H1 (cell line): ENCODE measurements at regions not wholly inside any gene's neighbourhood (a gene's known extent, or its start where the extent isn't known, plus 50 kb on each side); places are given as distances from the start of the nearest gene placed in this dataset.

ENCODE experiments used
- CTCF ChIA-PET: fragments of 300-600 bp; sonication (Branson Sonifier 250); formaldehyde crosslinking; loops from one replicate; lab custom pipeline; 2021; ENCODE audit not compliant: partially characterized antibody; lab: Charles Lee
- POLR2A ChIA-PET: fragments of 300-600 bp; sonication (Branson Sonifier 250); formaldehyde crosslinking; loops from one replicate; lab custom pipeline; 2021; ENCODE audit warnings: inconsistent platforms; ENCODE audit not compliant: partially characterized antibody; lab: Charles Lee
- DNase-seq, 2 experiments: peaks; one replicate each; pipeline versions ENCODE4 v3.0.0 to v3.0.0-alpha.2; 2010 to 2022; ENCODE audit warnings: low spot score in 2 of 2, low read depth in 1 of 2, mixed read lengths in 1 of 2
- FAIRE-seq: peaks from 2 replicates; lab custom pipeline; 2011; peaks lifted over from hg19 to GRCh38; lab: Jason Lieb, UNC
- H2AFZ ChIP-seq: 2 replicates; pipeline ENCODE4 v1.8.1; 2012; ENCODE audit warnings: low read length, inconsistent platforms
- H2AK5ac ChIP-seq: 2 replicates; pipeline ENCODE4 v1.6.1; 2013; ENCODE audit warnings: low read depth, low read length
- H2BK120ac ChIP-seq: replicated peaks from 2 replicates; pipeline ENCODE3; 2013; ENCODE audit warnings: low read depth, low read length, inconsistent platforms
- H2BK12ac ChIP-seq: 2 replicates; pipeline ENCODE4 v1.6.1; 2013; ENCODE audit warnings: low read depth, low read length
- H2BK15ac ChIP-seq: 2 replicates; pipeline ENCODE4 v1.6.1; 2013; ENCODE audit warnings: low read length
- H2BK20ac ChIP-seq: 2 replicates; pipeline ENCODE4 v1.6.1; 2013; ENCODE audit warnings: low read length
- H2BK5ac ChIP-seq: 2 replicates; pipeline ENCODE4 v1.6.1; 2013; ENCODE audit warnings: low read depth, low read length
- H3K14ac ChIP-seq: 2 replicates; pipeline ENCODE4 v1.6.1; 2013; ENCODE audit warnings: inconsistent platforms; ENCODE audit not compliant: insufficient read length
- H3K18ac ChIP-seq: 2 replicates; pipeline ENCODE4 v1.6.1; 2013; ENCODE audit warnings: low read length; ENCODE audit errors: extremely low read depth
- H3K23ac ChIP-seq: 2 replicates; pipeline ENCODE4 v1.6.1; 2013; ENCODE audit warnings: inconsistent platforms; ENCODE audit not compliant: insufficient read length
- H3K23me2 ChIP-seq: 2 replicates; pipeline ENCODE4 v1.6.1; 2013; ENCODE audit warnings: low read depth, low read length
- H3K27ac ChIP-seq: 2 replicates; pipeline ENCODE4 v1.6.1; 2011; ENCODE audit warnings: low read depth, low read length, inconsistent platforms
- H3K27me3 ChIP-seq, 4 experiments: replicated peaks in 1 of 4; 1 replicate in 1 of 4; 2 replicates in 3 of 4; pipeline versions ENCODE4 v1.6.1 to v1.8.1; 2011 to 2013; ENCODE audit warnings: low read length in 3 of 4, mild to moderate bottlenecking in 3 of 4, inconsistent platforms in 2 of 4, mixed read lengths in 2 of 4, moderate library complexity in 1 of 4; ENCODE audit not compliant: control insufficient read depth in 3 of 4, insufficient read depth in 3 of 4; ENCODE audit errors: extremely low read depth in 1 of 4
- H3K36me3 ChIP-seq, 4 experiments: 2 replicates each; pipeline versions ENCODE4 v1.6.1 to v1.8.1; 2011 to 2013; ENCODE audit warnings: mild to moderate bottlenecking in 4 of 4, low read length in 3 of 4, moderate library complexity in 2 of 4, control low read depth in 1 of 4, inconsistent platforms in 1 of 4; ENCODE audit not compliant: insufficient read depth in 4 of 4, control insufficient read depth in 2 of 4
- H3K4ac ChIP-seq: replicated peaks from 2 replicates; pipeline ENCODE3; 2013; ENCODE audit warnings: low read length, low read depth, mixed read lengths, inconsistent platforms; ENCODE audit not compliant: insufficient read length
- H3K4me1 ChIP-seq, 4 experiments: replicated peaks in 1 of 4; 1 replicate in 1 of 4; 2 replicates in 3 of 4; pipeline versions ENCODE4 v1.6.1 to v1.8.1; 2011 to 2013; ENCODE audit warnings: low read length in 3 of 4, inconsistent platforms in 2 of 4, mixed read lengths in 1 of 4; ENCODE audit not compliant: insufficient read depth in 4 of 4, control insufficient read depth in 3 of 4
- H3K4me2 ChIP-seq, 2 experiments: 2 replicates each; pipeline versions ENCODE4 v1.6.1 to v1.8.1; 2011 to 2013; ENCODE audit warnings: low read depth in 2 of 2, low read length in 2 of 2, control low read depth in 1 of 2, inconsistent platforms in 1 of 2, mild to moderate bottlenecking in 1 of 2; ENCODE audit not compliant: insufficient read depth in 1 of 2
- H3K4me3 ChIP-seq, 4 experiments: fragments of 200-600, 300-600 bp in 1 of 4; sonication (generic), shearing (Covaris generic), sonication (Bioruptor Twin) in 1 of 4; 2 replicates each; pipeline versions ENCODE4 v1.5.1 to v1.8.1; 2011 to 2016; ENCODE audit warnings: low read length in 4 of 4, low read depth in 3 of 4, control low read depth in 2 of 4, inconsistent platforms in 2 of 4, mild to moderate bottlenecking in 2 of 4, mixed read lengths in 1 of 4, moderate library complexity in 1 of 4; ENCODE audit not compliant: insufficient read depth in 2 of 4; ENCODE audit errors: extremely low read depth in 1 of 4
- H3K56ac ChIP-seq: replicated peaks from 2 replicates; pipeline ENCODE3; 2013; ENCODE audit warnings: low read depth, mild to moderate bottlenecking, mixed read lengths, low read length, inconsistent platforms; ENCODE audit not compliant: insufficient read length
- H3K79me1 ChIP-seq: 2 replicates; pipeline ENCODE4 v1.6.1; 2013; ENCODE audit warnings: low read depth, low read length, control low read depth
- H3K79me2 ChIP-seq, 2 experiments: 2 replicates each; pipeline versions ENCODE4 v1.6.1 to v1.8.1; 2012 to 2013; ENCODE audit warnings: low read length in 2 of 2, mild to moderate bottlenecking in 2 of 2, inconsistent platforms in 1 of 2; ENCODE audit not compliant: insufficient read depth in 2 of 2, control insufficient read depth in 1 of 2
- H3K9ac ChIP-seq, 4 experiments: replicated peaks in 1 of 4; 1 replicate in 1 of 4; 2 replicates in 3 of 4; pipeline versions ENCODE4 v1.6.1 to v1.8.1; 2011 to 2013; ENCODE audit warnings: low read depth in 3 of 4, low read length in 3 of 4, control low read depth in 2 of 4, mild to moderate bottlenecking in 2 of 4, moderate library complexity in 2 of 4, inconsistent platforms in 1 of 4; ENCODE audit errors: extremely low read depth in 1 of 4
- H3K9me3 ChIP-seq, 2 experiments: 2 replicates each; pipeline versions ENCODE4 v1.6.1 to v1.8.1; 2012 to 2013; ENCODE audit warnings: mild to moderate bottlenecking in 2 of 2, moderate library complexity in 2 of 2, control low read depth in 1 of 2, inconsistent platforms in 1 of 2, low read depth in 1 of 2, low read length in 1 of 2, mixed read lengths in 1 of 2; ENCODE audit not compliant: insufficient read depth in 2 of 2
- H4K20me1 ChIP-seq, 2 experiments: replicated peaks in 1 of 2; 2 replicates each; pipeline versions ENCODE3 to v1.8.1; 2011 to 2013; ENCODE audit warnings: inconsistent platforms in 2 of 2, low read length in 2 of 2, mild to moderate bottlenecking in 1 of 2; ENCODE audit not compliant: insufficient read depth in 2 of 2, control insufficient read depth in 1 of 2
- H4K5ac ChIP-seq: 2 replicates; pipeline ENCODE4 v1.6.1; 2013; ENCODE audit warnings: low read length, low read depth, mixed read lengths, inconsistent platforms; ENCODE audit not compliant: insufficient read length
- H4K8ac ChIP-seq: 2 replicates; pipeline ENCODE4 v1.8.0; 2013; ENCODE audit warnings: mild to moderate bottlenecking, moderate library complexity, low read length, inconsistent platforms; ENCODE audit not compliant: insufficient read depth; ENCODE audit errors: extremely low read depth
- H4K91ac ChIP-seq: replicated peaks from 2 replicates; pipeline ENCODE3; 2013; ENCODE audit warnings: low read length, mixed read lengths, inconsistent platforms; ENCODE audit not compliant: insufficient read length
- BCL11A ChIP-seq, 2 experiments: IDR thresholded peaks; one replicate each; pipeline ENCODE4 v1.6.1; 2011; ENCODE audit warnings: low read depth in 2 of 2, low read length in 2 of 2, mild to moderate bottlenecking in 2 of 2
- EP300 ChIP-seq, 2 experiments: IDR thresholded peaks; 1 replicate in 1 of 2; 2 replicates in 1 of 2; pipeline ENCODE4 v1.6.1; 2011 to 2012; ENCODE audit warnings: low read depth in 2 of 2, low read length in 2 of 2, mild to moderate bottlenecking in 2 of 2, borderline replicate concordance in 1 of 2, inconsistent platforms in 1 of 2, moderate library complexity in 1 of 2
- EZH2 ChIP-seq: fragments of 200-600 bp; sonication (generic); IDR thresholded peaks from 2 replicates; pipeline ENCODE4 v1.7.1; 2012; ENCODE audit warnings: low read depth, mild to moderate bottlenecking, moderate library complexity, low read length, inconsistent platforms; ENCODE audit not compliant: severe bottlenecking
- FOSL1 ChIP-seq: IDR thresholded peaks from 2 replicates; pipeline ENCODE4 v1.6.1; 2011; ENCODE audit warnings: mild to moderate bottlenecking, low read depth, low read length, moderate library complexity; ENCODE audit not compliant: insufficient read depth
- HDAC6 ChIP-seq: IDR thresholded peaks from one replicate; pipeline ENCODE4 v1.7.1; 2012; ENCODE audit warnings: low read depth, mild to moderate bottlenecking, inconsistent platforms, low read length, moderate library complexity
- PHF8 ChIP-seq: fragments of 200-600 bp; sonication (generic); conservative IDR thresholded peaks from 2 replicates; pipeline ENCODE4 v1.7.1; 2012; ENCODE audit warnings: low read depth, mild to moderate bottlenecking, inconsistent platforms, low read length, moderate library complexity
- POLR2A ChIP-seq, 2 experiments: IDR thresholded peaks; 1 replicate in 1 of 2; 2 replicates in 1 of 2; pipeline ENCODE4 v1.6.1; 2011; ENCODE audit warnings: low read depth in 2 of 2, low read length in 2 of 2, mild to moderate bottlenecking in 2 of 2; ENCODE audit errors: control extremely low read depth in 1 of 2
- POU5F1 ChIP-seq: IDR thresholded peaks from 2 replicates; pipeline ENCODE4 v1.6.1; 2011; ENCODE audit warnings: low read depth, mild to moderate bottlenecking, low read length, moderate library complexity
- RAD21 ChIP-seq, 2 experiments: IDR thresholded peaks in 1 of 2; conservative IDR thresholded peaks in 1 of 2; 2 replicates each; pipeline ENCODE4 v1.6.1; 2011; ENCODE audit warnings: low read depth in 2 of 2, low read length in 2 of 2, improper control_type of control experiment in 1 of 2, inconsistent platforms in 1 of 2, mild to moderate bottlenecking in 1 of 2, moderate library complexity in 1 of 2
- RFX5 ChIP-seq: IDR thresholded peaks from 2 replicates; pipeline ENCODE4 v1.6.1; 2011; ENCODE audit warnings: low read depth, low read length, improper control_type of control experiment, borderline replicate concordance
- RXRA ChIP-seq: IDR thresholded peaks from 2 replicates; pipeline ENCODE4 v1.6.1; 2011; ENCODE audit warnings: low read depth, mild to moderate bottlenecking, low read length, moderate library complexity; ENCODE audit not compliant: insufficient read depth
- SP1 ChIP-seq: IDR thresholded peaks from 2 replicates; pipeline ENCODE4 v1.6.1; 2011; ENCODE audit warnings: low read depth, low read length
- SP2 ChIP-seq: IDR thresholded peaks from 2 replicates; pipeline ENCODE4 v1.6.1; 2012; ENCODE audit warnings: mild to moderate bottlenecking, low read length, inconsistent platforms
- SRF ChIP-seq: IDR thresholded peaks from 2 replicates; pipeline ENCODE4 v1.6.1; 2011; ENCODE audit warnings: mild to moderate bottlenecking, low read depth, low read length, moderate library complexity
- WGBS, 2 experiments: shearing (Covaris generic) in 1 of 2; methylation state at CpG; one replicate each; pipeline versions ENCODE4 v1.1.6 to v1.1.7; 2013 to 2015; ENCODE audit warnings: low lambda C conversion rate in 2 of 2, mixed read lengths in 2 of 2, inconsistent platforms in 1 of 2, low coverage in 1 of 2, missing lambda C conversion rate in 1 of 2; ENCODE audit not compliant: insufficient replicate concordance in 2 of 2, insufficient coverage in 1 of 2, insufficient read length in 1 of 2; ENCODE audit errors: extremely low coverage in 1 of 2, missing lambda C conversion rate in 1 of 2; 5-methylcytosine and 5-hydroxymethylcytosine counted together
- TF ChIP-seq, protein P1 (sequence below): IDR thresholded peaks from 2 replicates; pipeline ENCODE4 v1.6.1; 2012; ENCODE audit warnings: inconsistent platforms

DNA sequence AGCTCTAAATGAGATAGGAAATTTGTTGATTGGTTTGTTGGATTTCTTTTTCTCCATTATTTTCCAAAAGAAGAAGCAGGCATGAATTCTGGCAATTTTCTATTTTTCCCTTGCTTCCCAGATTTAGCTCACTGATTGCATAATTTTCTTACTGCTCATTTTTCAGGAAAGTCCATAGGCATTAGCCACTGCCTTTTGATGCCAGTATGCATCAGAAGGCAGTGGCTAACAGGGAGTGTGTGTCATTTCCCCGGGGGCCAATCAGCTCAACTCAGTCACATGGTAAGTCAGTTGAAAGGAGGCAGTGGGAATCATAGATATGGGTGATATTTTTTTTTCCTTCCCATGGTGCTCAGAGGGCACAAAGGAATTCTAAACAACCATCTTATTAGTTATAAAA is 156.7 kb downstream of the TRIML1 start:
- Histone ChIP-seq H3K4ac (no peak overlapping the region), H4K8ac (no peak overlapping the region), H3K27me3 (no peaks in the 10 kb centered on the region)
- TF ChIP-seq BCL11A (IDR thresholded peaks at IDR 0.05; ENCODE audit: low read depth in 2 of 2, low read length in 2 of 2) = no peak
- no peak for TF ChIP-seq EZH2
- no peak for TF ChIP-seq RAD21 (IDR thresholded peaks at IDR 0.05 in 1 of 2, conservative IDR thresholded peaks at IDR 0.05 in 1 of 2; ENCODE audit: low read depth in 2 of 2, low read length in 2 of 2)
- TF ChIP-seq HDAC6 = no peak
- no peak for TF ChIP-seq FOSL1
- TF ChIP-seq PHF8 = no peak
- TF ChIP-seq RXRA = no peak
- no peak for TF ChIP-seq POU5F1
- TF ChIP-seq SRF = no peak
- TF ChIP-seq, protein P1, sequence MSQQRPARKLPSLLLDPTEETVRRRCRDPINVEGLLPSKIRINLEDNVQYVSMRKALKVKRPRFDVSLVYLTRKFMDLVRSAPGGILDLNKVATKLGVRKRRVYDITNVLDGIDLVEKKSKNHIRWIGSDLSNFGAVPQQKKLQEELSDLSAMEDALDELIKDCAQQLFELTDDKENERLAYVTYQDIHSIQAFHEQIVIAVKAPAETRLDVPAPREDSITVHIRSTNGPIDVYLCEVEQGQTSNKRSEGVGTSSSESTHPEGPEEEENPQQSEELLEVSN = no peak
- TF ChIP-seq SP1 = no peak
- no peak for TF ChIP-seq SP2
- TF ChIP-seq EP300 (IDR thresholded peaks at IDR 0.05; ENCODE audit: borderline replicate concordance in 1 of 2, low read depth in 2 of 2, low read length in 2 of 2) = no peak
- no peak for TF ChIP-seq POLR2A (IDR thresholded peaks at IDR 0.05; ENCODE audit: control extremely low read depth in 1 of 2, low read depth in 2 of 2, low read length in 2 of 2)
- TF ChIP-seq RFX5 = no peak

More for the DNA sequence above, 156.7 kb downstream of the TRIML1 start:
- no peaks in the 10 kb centered on the region for H3K9me3 ChIP-seq
- no peak overlapping the region for H2BK15ac ChIP-seq
- no peak overlapping the region for H4K5ac ChIP-seq
- H3K4me2 ChIP-seq = no peak overlapping the region
- no peak overlapping the region for H3K18ac ChIP-seq
- POLR2A ChIA-PET = no interaction called here
- no peak overlapping the region for H3K23ac ChIP-seq
- no peak overlapping the region for H2AK5ac ChIP-seq
- no peak overlapping the region for H2BK12ac ChIP-seq
- H2BK120ac ChIP-seq = no peak overlapping the region
- H3K27ac ChIP-seq = no peak overlapping the region
- H3K36me3 ChIP-seq = no peaks in the 10 kb centered on the region
- no peak overlapping the region for H3K9ac ChIP-seq
- H3K4me1 ChIP-seq = no peaks in the 10 kb centered on the region; a peak in 1 of 7 replicates
- no peak overlapping the region for H3K56ac ChIP-seq
- H3K23me2 ChIP-seq = no peaks in the 10 kb centered on the region; the same call in 1 of the 2 replicates
- 94% methylated on average over 1 of the region's 1 CpG; no CpG with 5 or more reads in 1 of the 2 experiments for WGBS, 2 experiments
- H3K14ac ChIP-seq = no peak overlapping the region
- no peak overlapping the region for H2AFZ ChIP-seq
- no peaks in the 10 kb centered on the region for H4K20me1 ChIP-seq
- FAIRE-seq (no peak), DNase-seq (no peak)
- no peaks in the 10 kb centered on the region for H3K79me1 ChIP-seq
- CTCF ChIA-PET = no interaction called here
- H3K79me2 ChIP-seq = no peaks in the 10 kb centered on the region
- H3K4me3 ChIP-seq = no peak overlapping the region
- no peak overlapping the region for H2BK20ac ChIP-seq
- no peak overlapping the region for H2BK5ac ChIP-seq
- no peak overlapping the region for H4K91ac ChIP-seq
